Stimulated activated naive CD8-positive, alpha-beta T cell treated with anti-CD3 and anti-CD28 coated beads, Interleukin-15, Interleukin-2, amounts not matched to agents 100 U/mL and 50 U/mL, for 24 hours (primary cell): ENCODE measurements at regions not wholly inside any gene's neighbourhood (a gene's known extent, or its start where the extent isn't known, plus 50 kb on each side); places are given as distances from the start of the nearest gene placed in this dataset.
"Not testable (repeated sequence)": the region's sequence is repeated elsewhere in the genome, so short reads cannot be mapped to it uniquely, and the experiment has no call there.

Source experiments
- ATAC-seq: fragments of 150-1000 bp; cut with Tn5 transposase; one replicate; pipeline ENCODE4 v1.10.0; 2021
- DNase-seq: peaks from one replicate; pipeline ENCODE4 v3.0.0; 2021

- not testable (repeated sequence) for ATAC-seq, DNase-seq
These were observed 64.0 kb downstream of the OR4F15 start for GRCh38 chr15:101876031-101876430.

GRCh38 chr15:101877649-101878048 is 65.6 kb downstream of the OR4F15 start:
- not testable (repeated sequence) for DNase-seq, ATAC-seq

GRCh38 chr15:101912349-101913287 is 100.6 kb downstream of the OR4F15 start:
- not testable (repeated sequence) for ATAC-seq, DNase-seq

- DNase-seq, ATAC-seq: not testable (repeated sequence)
These were observed 112.6 kb downstream of the OR4F15 start for GRCh38 chr15:101924554-101924953.

- ATAC-seq, DNase-seq: not testable (repeated sequence)
These were observed 122.5 kb downstream of the OR4F15 start for GRCh38 chr15:101934506-101934905.

- not testable (repeated sequence) for DNase-seq, ATAC-seq
These were observed 125.4 kb downstream of the OR4F15 start for GRCh38 chr15:101937362-101937761.

- not testable (repeated sequence) for DNase-seq, ATAC-seq
These were observed 126.6 kb downstream of the OR4F15 start for GRCh38 chr15:101938555-101938954.

GRCh38 chr15:101945896-101946295 is 133.9 kb downstream of the OR4F15 start:
- DNase-seq, ATAC-seq: not testable (repeated sequence)

- not testable (repeated sequence) for ATAC-seq, DNase-seq
These were observed 136.5 kb downstream of the OR4F15 start for GRCh38 chr15:101948491-101949010.

- ATAC-seq, result not testable (repeated sequence)
These were observed 137.5 kb downstream of the OR4F15 start for GRCh38 chr15:101949380-101950065.

GRCh38 chr15:101953993-101954392 is 142.0 kb downstream of the OR4F15 start:
- not testable (repeated sequence) for ATAC-seq, DNase-seq

More at GRCh38 chr15:101949380-101950065, 137.5 kb downstream of the OR4F15 start:
- DNase-seq, result not testable (repeated sequence)

- not testable (repeated sequence) for DNase-seq, ATAC-seq
These were observed 143.8 kb downstream of the OR4F15 start for GRCh38 chr15:101955840-101956239.

GRCh38 chr15:101958656-101959055 is 146.7 kb downstream of the OR4F15 start:
- ATAC-seq, DNase-seq: not testable (repeated sequence)

GRCh38 chr15:101961263-101961662 is 149.3 kb downstream of the OR4F15 start:
- not testable (repeated sequence) for DNase-seq, ATAC-seq

GRCh38 chr15:101961765-101962164 is 149.8 kb downstream of the OR4F15 start:
- DNase-seq, ATAC-seq: not testable (repeated sequence)

- not testable (repeated sequence) for ATAC-seq, DNase-seq
These were observed 151.7 kb downstream of the OR4F15 start for GRCh38 chr15:101963687-101964086.

- not testable (repeated sequence) for ATAC-seq, DNase-seq
These were observed 153.4 kb downstream of the OR4F15 start for GRCh38 chr15:101965353-101965752.

- ATAC-seq, DNase-seq: not testable (repeated sequence)
These were observed 153.9 kb downstream of the OR4F15 start for GRCh38 chr15:101965860-101966259.

- ATAC-seq, result not testable (repeated sequence)
These were observed 155.4 kb downstream of the OR4F15 start for GRCh38 chr15:101967364-101967763.

GRCh38 chr15:101970605-101971004 is 158.6 kb downstream of the OR4F15 start:
- DNase-seq, ATAC-seq: not testable (repeated sequence)

More at GRCh38 chr15:101967364-101967763, 155.4 kb downstream of the OR4F15 start:
- not testable (repeated sequence) for DNase-seq

- DNase-seq, ATAC-seq: not testable (repeated sequence)
These were observed 165.3 kb downstream of the OR4F15 start for GRCh38 chr15:101977281-101977680.
